ENCODE measurements at regions not wholly inside any gene's neighbourhood (a gene's known extent, or its start where the extent isn't known, plus 50 kb on each side); places are given as distances from the start of the nearest gene placed in this dataset.

- Histone ChIP-seq H3K27me3 (ENCODE audit: insufficient read depth, low read length) (no peaks in the 10 kb centered on the region), H3K4me1 (ENCODE audit: insufficient read depth, low read length) (peaks cover 14% of the 10 kb centered on the region), H3K4me2 (ENCODE audit: low read length) (no peak overlapping the region), H3K9me3 (ENCODE audit: insufficient read depth, low read depth, low read length) (no peaks in the 10 kb centered on the region), H3K79me2 (ENCODE audit: insufficient read depth, low read length) (no peaks in the 10 kb centered on the region), H3K36me3 (ENCODE audit: insufficient read depth, low read length) (no peaks in the 10 kb centered on the region), H4K20me1 (ENCODE audit: insufficient read depth, low read length) (no peaks in the 10 kb centered on the region), H3K4me3 (ENCODE audit: insufficient read depth, low read depth, low read length) (no peak overlapping the region), H3K27ac (ENCODE audit: low read depth, low read length) (peak overlapping the region; percentile 60), H3K9ac (ENCODE audit: low read length) (peak overlapping the region; percentile 29), H2AFZ (ENCODE audit: low read depth, low read length) (no peak overlapping the region)
- Mint-ChIP-seq H3K27me3 (ENCODE audit: low read depth, unreplicated experiment) (no peaks in the 10 kb centered on the region), H3K27ac (ENCODE audit: unreplicated experiment) (no peak overlapping the region), H3K4me1 (ENCODE audit: low read depth, unreplicated experiment) (peaks cover 30% of the 10 kb centered on the region), H3K4me3 (ENCODE audit: unreplicated experiment) (no peak overlapping the region), H3K36me3 (ENCODE audit: low read depth, unreplicated experiment) (no peaks in the 10 kb centered on the region), H3K9me3 (ENCODE audit: unreplicated experiment) (no peaks in the 10 kb centered on the region)
- no peak for DNase-seq (ENCODE audit: low read depth)
- no peak for FAIRE-seq
- TF ChIP-seq CTCF (IDR thresholded peaks at IDR 0.05; ENCODE audit: insufficient read depth, low read depth, low read length) (no peak), EZH2 (IDR thresholded peaks at IDR 0.05; ENCODE audit: insufficient read depth, low read length) (no peak)
These were observed 261.8 kb downstream of the DLEU7 start for GRCh38 chr13:50581586-50582196.

GRCh38 chr13:50584856-50585580 lies 258.5 kb downstream of the DLEU7 start:
- Histone ChIP-seq H3K36me3 (ENCODE audit: insufficient read depth, low read length) (no peaks in the 10 kb centered on the region), H3K4me1 (ENCODE audit: insufficient read depth, low read length) (peaks cover 37% of the 10 kb centered on the region), H3K9me3 (ENCODE audit: insufficient read depth, low read depth, low read length) (no peaks in the 10 kb centered on the region), H4K20me1 (ENCODE audit: insufficient read depth, low read length) (no peaks in the 10 kb centered on the region), H3K4me3 (ENCODE audit: insufficient read depth, low read depth, low read length) (no peak overlapping the region), H2AFZ (ENCODE audit: low read depth, low read length) (no peak overlapping the region), H3K27ac (ENCODE audit: low read depth, low read length) (no peak overlapping the region), H3K79me2 (ENCODE audit: insufficient read depth, low read length) (no peaks in the 10 kb centered on the region), H3K9ac (ENCODE audit: low read length) (no peak overlapping the region), H3K4me2 (ENCODE audit: low read length) (no peak overlapping the region), H3K27me3 (ENCODE audit: insufficient read depth, low read length) (no peaks in the 10 kb centered on the region)
- Mint-ChIP-seq H3K4me1 (ENCODE audit: low read depth, unreplicated experiment) (peaks cover 57% of the 10 kb centered on the region), H3K36me3 (ENCODE audit: low read depth, unreplicated experiment) (no peaks in the 10 kb centered on the region), H3K27ac (ENCODE audit: unreplicated experiment) (peak overlapping the region; percentile 45), H3K27me3 (ENCODE audit: low read depth, unreplicated experiment) (no peaks in the 10 kb centered on the region), H3K9me3 (ENCODE audit: unreplicated experiment) (no peaks in the 10 kb centered on the region), H3K4me3 (ENCODE audit: unreplicated experiment) (no peak overlapping the region)
- FAIRE-seq (no peak), DNase-seq (ENCODE audit: low read depth) (no peak)
- TF ChIP-seq CTCF (IDR thresholded peaks at IDR 0.05; ENCODE audit: insufficient read depth, low read depth, low read length) (no peak), EZH2 (IDR thresholded peaks at IDR 0.05; ENCODE audit: insufficient read depth, low read length) (no peak)

Measured in astrocyte (in vitro differentiated cells and primary cell).